LNCAP (cell line): ENCODE measurements at regions not wholly inside any gene's neighbourhood (a gene's known extent, or its start where the extent isn't known, plus 50 kb on each side); places are given as distances from the start of the nearest gene placed in this dataset.

Experiments
- CTCF ChIP-seq: fragments of 450-650 bp; IDR thresholded peaks from 2 replicates; pipeline ENCODE4 v1.5.1; 2017; ENCODE audit warnings: mild to moderate bottlenecking

- no peak for TF ChIP-seq CTCF
Observed at GRCh38 chr16:86427433-86427851, 82.9 kb upstream of the FOXF1 start.

- TF ChIP-seq CTCF: no peak
Observed at GRCh38 chr16:86428729-86429517, 81.4 kb upstream of the FOXF1 start.

- no peak for TF ChIP-seq CTCF
Observed at GRCh38 chr16:86429663-86430062, 80.7 kb upstream of the FOXF1 start.

- TF ChIP-seq CTCF: no peak
Observed at GRCh38 chr16:86430814-86431213, 79.5 kb upstream of the FOXF1 start.

GRCh38 chr16:86431540-86431939 is 78.8 kb upstream of the FOXF1 start:
- no peak for TF ChIP-seq CTCF

- no peak for TF ChIP-seq CTCF
Observed at GRCh38 chr16:86432048-86432447, 78.3 kb upstream of the FOXF1 start.

GRCh38 chr16:86432691-86433090 is 77.6 kb upstream of the FOXF1 start:
- no peak for TF ChIP-seq CTCF
